ENCODE measurements at regions not wholly inside any gene's neighbourhood (a gene's known extent, or its start where the extent isn't known, plus 50 kb on each side); places are given as distances from the start of the nearest gene placed in this dataset.

- no peak overlapping the region for H2BK15ac ChIP-seq (ENCODE audit: low read depth, poor library complexity, severe bottlenecking)
- no peaks in the 10 kb centered on the region for H3K36me3 ChIP-seq (ENCODE audit: control insufficient read depth in 1 of 2, insufficient read depth in 2 of 2, low read depth in 1 of 2, low read length in 2 of 2)
- no peak overlapping the region for H3K23ac ChIP-seq (ENCODE audit: low read length in 2 of 2)
- H3K4ac ChIP-seq (ENCODE audit: low read depth in 1 of 2, low read length in 2 of 2), result no peak overlapping the region
- H4K91ac ChIP-seq (ENCODE audit: low read length), result no peak overlapping the region
- DNase-seq, result no peak
- H3K4me2 ChIP-seq (ENCODE audit: low read length, poor library complexity, severe bottlenecking), result no peak overlapping the region
- H3K9ac ChIP-seq (ENCODE audit: low read length), result no peak overlapping the region
- WGBS, result 8% methylated on average over 1 of the region's 1 CpG
- H2BK12ac ChIP-seq (ENCODE audit: low read length in 2 of 2), result no peak overlapping the region
- H3K9me3 ChIP-seq (ENCODE audit: control insufficient read depth, low read length), result no peaks in the 10 kb centered on the region
- no peak overlapping the region for H2AFZ ChIP-seq (ENCODE audit: low read depth, low read length)
- no peaks in the 10 kb centered on the region for H3K79me1 ChIP-seq (replicated peaks; ENCODE audit: low read length, poor library complexity, severe bottlenecking)
- H3K27ac ChIP-seq (ENCODE audit: low read length, poor library complexity, severe bottlenecking), result no peak overlapping the region
- H2AK5ac ChIP-seq (ENCODE audit: low read length, severe bottlenecking), result no peak overlapping the region
- no peak overlapping the region for H3K14ac ChIP-seq (ENCODE audit: low read length in 2 of 2)
- no peak overlapping the region for H2BK5ac ChIP-seq (ENCODE audit: low read depth, low read length, poor library complexity, severe bottlenecking)
- H3K4me3 ChIP-seq (ENCODE audit: insufficient read depth in 1 of 2, low read depth in 1 of 2, low read length in 2 of 2), result no peak overlapping the region
- H3K27me3 ChIP-seq (ENCODE audit: control insufficient read depth in 1 of 2, insufficient read depth in 1 of 2, low read length in 2 of 2), result no peaks in the 10 kb centered on the region
- no peak overlapping the region for H2BK120ac ChIP-seq (ENCODE audit: low read depth, low read length)
- no peak overlapping the region for H3K18ac ChIP-seq (ENCODE audit: low read depth in 1 of 2, low read length in 2 of 2)
- no peaks in the 10 kb centered on the region for H3K4me1 ChIP-seq (ENCODE audit: control insufficient read depth, insufficient read depth, low read depth, low read length)
- H4K8ac ChIP-seq (ENCODE audit: low read length), result no peak overlapping the region
Measured at GRCh38 chr3:30085486-30085885, 520.9 kb upstream of the TGFBR2 start.

GRCh38 chr3:30091686-30092085 lies 514.7 kb upstream of the TGFBR2 start:
- H2BK5ac ChIP-seq (ENCODE audit: low read depth, low read length, poor library complexity, severe bottlenecking), result no peak overlapping the region
- H4K91ac ChIP-seq (ENCODE audit: low read length), result no peak overlapping the region
- no peaks in the 10 kb centered on the region for H3K9me3 ChIP-seq (ENCODE audit: control insufficient read depth, low read length)
- H3K18ac ChIP-seq (ENCODE audit: low read depth in 1 of 2, low read length in 2 of 2), result no peak overlapping the region
- H2BK12ac ChIP-seq (ENCODE audit: low read length in 2 of 2), result no peak overlapping the region
- H2AK5ac ChIP-seq (ENCODE audit: low read length, severe bottlenecking), result no peak overlapping the region
- no peak overlapping the region for H3K4me2 ChIP-seq (ENCODE audit: low read length, poor library complexity, severe bottlenecking)
- no peaks in the 10 kb centered on the region for H3K36me3 ChIP-seq (ENCODE audit: control insufficient read depth in 1 of 2, insufficient read depth in 2 of 2, low read depth in 1 of 2, low read length in 2 of 2)
- H4K8ac ChIP-seq (ENCODE audit: low read length), result no peak overlapping the region
- H3K23ac ChIP-seq (ENCODE audit: low read length in 2 of 2), result no peak overlapping the region
- no peak overlapping the region for H3K9ac ChIP-seq (ENCODE audit: low read length)
- H3K14ac ChIP-seq (ENCODE audit: low read length in 2 of 2), result no peak overlapping the region
- DNase-seq, result no peak
- H2BK120ac ChIP-seq (ENCODE audit: low read depth, low read length), result no peak overlapping the region
- H3K79me1 ChIP-seq (replicated peaks; ENCODE audit: low read length, poor library complexity, severe bottlenecking), result no peaks in the 10 kb centered on the region
- no peak overlapping the region for H3K4me3 ChIP-seq (ENCODE audit: insufficient read depth in 1 of 2, low read depth in 1 of 2, low read length in 2 of 2)
- H2AFZ ChIP-seq (ENCODE audit: low read depth, low read length), result peak overlapping the region; percentile 19
- no peak overlapping the region for H3K4ac ChIP-seq (ENCODE audit: low read depth in 1 of 2, low read length in 2 of 2)
- H3K27me3 ChIP-seq (ENCODE audit: control insufficient read depth in 1 of 2, insufficient read depth in 1 of 2, low read length in 2 of 2), result no peaks in the 10 kb centered on the region
- H3K4me1 ChIP-seq (ENCODE audit: control insufficient read depth, insufficient read depth, low read depth, low read length), result no peaks in the 10 kb centered on the region
- no peak overlapping the region for H2BK15ac ChIP-seq (ENCODE audit: low read depth, poor library complexity, severe bottlenecking)
- no peak overlapping the region for H3K27ac ChIP-seq (ENCODE audit: low read length, poor library complexity, severe bottlenecking)

- Histone ChIP-seq H3K23ac (ENCODE audit: low read length in 2 of 2) (no peak overlapping the region), H2AK5ac (ENCODE audit: low read length, severe bottlenecking) (no peak overlapping the region), H2BK120ac (ENCODE audit: low read depth, low read length) (no peak overlapping the region), H3K79me1 (replicated peaks; ENCODE audit: low read length, poor library complexity, severe bottlenecking) (no peaks in the 10 kb centered on the region), H3K4me1 (ENCODE audit: control insufficient read depth, insufficient read depth, low read depth, low read length) (no peaks in the 10 kb centered on the region), H2BK5ac (ENCODE audit: low read depth, low read length, poor library complexity, severe bottlenecking) (no peak overlapping the region), H2BK15ac (ENCODE audit: low read depth, poor library complexity, severe bottlenecking) (no peak overlapping the region), H3K27me3 (ENCODE audit: control insufficient read depth in 1 of 2, insufficient read depth in 1 of 2, low read length in 2 of 2) (no peaks in the 10 kb centered on the region), H4K91ac (ENCODE audit: low read length) (no peak overlapping the region), H3K9me3 (ENCODE audit: control insufficient read depth, low read length) (no peaks in the 10 kb centered on the region), H3K18ac (ENCODE audit: low read depth in 1 of 2, low read length in 2 of 2) (no peak overlapping the region), H2AFZ (ENCODE audit: low read depth, low read length) (no peak overlapping the region), H3K14ac (ENCODE audit: low read length in 2 of 2) (no peak overlapping the region), H3K4me3 (ENCODE audit: insufficient read depth in 1 of 2, low read depth in 1 of 2, low read length in 2 of 2) (no peak overlapping the region), H4K8ac (ENCODE audit: low read length) (no peak overlapping the region), H3K36me3 (ENCODE audit: control insufficient read depth in 1 of 2, insufficient read depth in 2 of 2, low read depth in 1 of 2, low read length in 2 of 2) (no peaks in the 10 kb centered on the region), H3K4ac (ENCODE audit: low read depth in 1 of 2, low read length in 2 of 2) (no peak overlapping the region), H3K9ac (ENCODE audit: low read length) (no peak overlapping the region), H3K27ac (ENCODE audit: low read length, poor library complexity, severe bottlenecking) (no peak overlapping the region), H2BK12ac (ENCODE audit: low read length in 2 of 2) (no peak overlapping the region), H3K4me2 (ENCODE audit: low read length, poor library complexity, severe bottlenecking) (no peak overlapping the region)
- 100% methylated on average over 1 of the region's 2 CpGs for WGBS
- DNase-seq, result no peak
Measured at GRCh38 chr3:30097022-30097650, 509.3 kb upstream of the TGFBR2 start.

- no peak overlapping the region for H3K4ac ChIP-seq (ENCODE audit: low read depth in 1 of 2, low read length in 2 of 2)
- no peaks in the 10 kb centered on the region for H3K79me1 ChIP-seq (replicated peaks; ENCODE audit: low read length, poor library complexity, severe bottlenecking)
- no peak overlapping the region for H3K4me3 ChIP-seq (ENCODE audit: insufficient read depth in 1 of 2, low read depth in 1 of 2, low read length in 2 of 2)
- no peaks in the 10 kb centered on the region for H3K4me1 ChIP-seq (ENCODE audit: control insufficient read depth, insufficient read depth, low read depth, low read length)
- no peak overlapping the region for H3K27ac ChIP-seq (ENCODE audit: low read length, poor library complexity, severe bottlenecking)
- H3K18ac ChIP-seq (ENCODE audit: low read depth in 1 of 2, low read length in 2 of 2), result no peak overlapping the region
- H3K23ac ChIP-seq (ENCODE audit: low read length in 2 of 2), result no peak overlapping the region
- no peaks in the 10 kb centered on the region for H3K27me3 ChIP-seq (ENCODE audit: control insufficient read depth in 1 of 2, insufficient read depth in 1 of 2, low read length in 2 of 2)
- no peak overlapping the region for H2BK5ac ChIP-seq (ENCODE audit: low read depth, low read length, poor library complexity, severe bottlenecking)
- no peak overlapping the region for H2BK12ac ChIP-seq (ENCODE audit: low read length in 2 of 2)
- no peak for DNase-seq
- no peak overlapping the region for H3K4me2 ChIP-seq (ENCODE audit: low read length, poor library complexity, severe bottlenecking)
- no peak overlapping the region for H2BK120ac ChIP-seq (ENCODE audit: low read depth, low read length)
- H3K9ac ChIP-seq (ENCODE audit: low read length), result peak overlapping the region; percentile 4
- H2AK5ac ChIP-seq (ENCODE audit: low read length, severe bottlenecking), result no peak overlapping the region
- H3K14ac ChIP-seq (ENCODE audit: low read length in 2 of 2), result no peak overlapping the region
- H2BK15ac ChIP-seq (ENCODE audit: low read depth, poor library complexity, severe bottlenecking), result no peak overlapping the region
- H4K91ac ChIP-seq (ENCODE audit: low read length), result no peak overlapping the region
- H4K8ac ChIP-seq (ENCODE audit: low read length), result no peak overlapping the region
- no peaks in the 10 kb centered on the region for H3K36me3 ChIP-seq (ENCODE audit: control insufficient read depth in 1 of 2, insufficient read depth in 2 of 2, low read depth in 1 of 2, low read length in 2 of 2)
- no peak overlapping the region for H2AFZ ChIP-seq (ENCODE audit: low read depth, low read length)
- H3K9me3 ChIP-seq (ENCODE audit: control insufficient read depth, low read length), result no peaks in the 10 kb centered on the region
Measured at GRCh38 chr3:30098243-30098642, 508.2 kb upstream of the TGFBR2 start.
